Right cardiac atrium (tissue), 5 donors: ENCODE measurements at regions not wholly inside any gene's neighbourhood (a gene's known extent, or its start where the extent isn't known, plus 50 kb on each side); places are given as distances from the start of the nearest gene placed in this dataset.
A peak's percentile ranks its signal among the peaks of the same experiment; 100 is the strongest.

ENCODE experiments used
- ATAC-seq, 2 donors: fragments of 200-7000 bp; cut with Tn5 transposase; one replicate each; pipeline versions ENCODE4 v1.8.0 to v1.9.1; 2020; ENCODE audit warnings: moderate library complexity in 2 of 2, mild to moderate bottlenecking in 1 of 2
- DNase-seq, 3 donors: peaks; one replicate each; pipeline ENCODE4 v3.0.0-alpha.2; 2020
- H3K27ac ChIP-seq: one replicate; pipeline ENCODE4 v1.5.1; 2013; ENCODE audit warnings: mild to moderate bottlenecking, low read length, control low read depth, moderate library complexity
- H3K27me3 ChIP-seq: one replicate; pipeline ENCODE4 v1.6.1; 2013; ENCODE audit not compliant: control insufficient read depth, insufficient read depth
- H3K4me1 ChIP-seq: one replicate; pipeline ENCODE4 v1.6.1; 2013; ENCODE audit warnings: low read length; ENCODE audit not compliant: control insufficient read depth, insufficient read depth
- H3K4me3 ChIP-seq: one replicate; pipeline ENCODE4 v1.5.1; 2013; ENCODE audit warnings: low read length, control low read depth
- H3K9me3 ChIP-seq: one replicate; pipeline ENCODE4 v1.6.1; 2013; ENCODE audit warnings: low read length; ENCODE audit not compliant: control insufficient read depth
- WGBS: extraction: QIAGEN DNeasy Blood & Tissue Kit; methylation state at CpG from one replicate; pipeline ENCODE4 v1.1.7; 2013; 5-methylcytosine and 5-hydroxymethylcytosine counted together
- intact Hi-C, 4 donors: fragments of 100-400 bp; cut with DNase I; formaldehyde crosslinking; loops; one replicate each; pipeline versions ENCODE4 v1.11.0 to v1.14.0; 2022 to 2023
- donor health status: healthy with polysubstance abuse.
- donor health status: DM: no; HTN: yes; CAD: no.
- donor health status: DM: no; HTN: no; CAD: no.
- donor health status: DM: no; HTN: yes; CAD: no; lungs with severe emphysema.
- donor health status: DM: yes; HTN: yes; CAD: no.

- Histone ChIP-seq H3K4me3 (no peak overlapping the region), H3K27ac (no peak overlapping the region), H3K9me3 (no peaks in the 10 kb centered on the region), H3K27me3 (no peaks in the 10 kb centered on the region), H3K4me1 (no peaks in the 10 kb centered on the region)
- DNase-seq, result no peak
- 88% methylated on average over 4 of the region's 4 CpGs for WGBS
- ATAC-seq, result no peak
- intact Hi-C loops, result no loop called here
Measured at GRCh38 chr17:72302735-72303134, 181.9 kb downstream of the SOX9 start.

GRCh38 chr17:72303787-72304733 is 183.2 kb downstream of the SOX9 start:
- intact Hi-C loops, result no loop called here
- 91% methylated on average over 8 of the region's 8 CpGs for WGBS

GRCh38 chr17:72304859-72305258 is 184.0 kb downstream of the SOX9 start:
- WGBS, result 91% methylated on average over 10 of the region's 10 CpGs
- peak in 1 of 3 donors; percentile 32 for DNase-seq

More at GRCh38 chr17:72303787-72304733, 183.2 kb downstream of the SOX9 start:
- Histone ChIP-seq H3K4me1 (no peaks in the 10 kb centered on the region), H3K4me3 (no peak overlapping the region), H3K9me3 (no peaks in the 10 kb centered on the region), H3K27me3 (no peaks in the 10 kb centered on the region), H3K27ac (no peak overlapping the region)
- DNase-seq (no peak), ATAC-seq (no peak)

GRCh38 chr17:72305472-72305871 is 184.7 kb downstream of the SOX9 start:
- WGBS, result 43% methylated on average over 6 of the region's 6 CpGs

More at GRCh38 chr17:72304859-72305258, 184.0 kb downstream of the SOX9 start:
- no peak for ATAC-seq
- Histone ChIP-seq H3K9me3 (no peaks in the 10 kb centered on the region), H3K27me3 (no peaks in the 10 kb centered on the region), H3K4me1 (no peaks in the 10 kb centered on the region), H3K4me3 (no peak overlapping the region), H3K27ac (peak overlapping the region; percentile 20)
- intact Hi-C loops, result no loop called here

GRCh38 chr17:72306037-72306436 is 185.2 kb downstream of the SOX9 start:
- peak; percentile 55 to 78 (median 58) for DNase-seq
- intact Hi-C loops, result no loop called here
- H3K27me3 ChIP-seq, result no peaks in the 10 kb centered on the region
- no peak overlapping the region for H3K4me3 ChIP-seq
- H3K9me3 ChIP-seq, result no peaks in the 10 kb centered on the region
- 45% methylated on average over 6 of the region's 6 CpGs for WGBS
- H3K4me1 ChIP-seq, result no peaks in the 10 kb centered on the region
- ATAC-seq, result peak; percentile 44 to 60
- H3K27ac ChIP-seq, result peak overlapping the region; percentile 78

More at GRCh38 chr17:72305472-72305871, 184.7 kb downstream of the SOX9 start:
- Histone ChIP-seq H3K27ac (peak overlapping the region; percentile 8), H3K4me1 (no peaks in the 10 kb centered on the region), H3K4me3 (no peak overlapping the region), H3K9me3 (no peaks in the 10 kb centered on the region), H3K27me3 (no peaks in the 10 kb centered on the region)
- ATAC-seq (peak in 1 of 2 donors; percentile 66), DNase-seq (peak in 1 of 3 donors; percentile 52)
- intact Hi-C loops, result no loop called here

- 74% methylated on average over 3 of the region's 3 CpGs for WGBS
- no peaks in the 10 kb centered on the region for H3K4me1 ChIP-seq
- ATAC-seq (no peak), DNase-seq (no peak)
- intact Hi-C loops, result no loop called here
- no peak overlapping the region for H3K4me3 ChIP-seq
- H3K27ac ChIP-seq, result no peak overlapping the region
- no peaks in the 10 kb centered on the region for H3K9me3 ChIP-seq
- H3K27me3 ChIP-seq, result no peaks in the 10 kb centered on the region
Measured at GRCh38 chr17:72307836-72308235, 187.0 kb downstream of the SOX9 start.

- WGBS, result 75% methylated on average over 5 of the region's 5 CpGs
Measured at GRCh38 chr17:72308744-72309385, 188.0 kb downstream of the SOX9 start.

GRCh38 chr17:72311004-72311403 is 190.2 kb downstream of the SOX9 start:
- no peak overlapping the region for H3K27ac ChIP-seq
- no peak overlapping the region for H3K4me3 ChIP-seq
- intact Hi-C loops, result no loop called here
- no peaks in the 10 kb centered on the region for H3K4me1 ChIP-seq
- 88% methylated on average over 1 of the region's 1 CpG for WGBS
- ATAC-seq (no peak), DNase-seq (no peak)
- H3K27me3 ChIP-seq, result peaks cover 4% of the 10 kb centered on the region
- no peaks in the 10 kb centered on the region for H3K9me3 ChIP-seq

More at GRCh38 chr17:72308744-72309385, 188.0 kb downstream of the SOX9 start:
- no peak overlapping the region for H3K27ac ChIP-seq
- H3K4me1 ChIP-seq, result no peaks in the 10 kb centered on the region
- H3K4me3 ChIP-seq, result no peak overlapping the region
- intact Hi-C loops, result no loop called here
- H3K27me3 ChIP-seq, result peaks cover 3% of the 10 kb centered on the region
- ATAC-seq (no peak), DNase-seq (no peak)
- no peaks in the 10 kb centered on the region for H3K9me3 ChIP-seq

- Histone ChIP-seq H3K27ac (no peak overlapping the region), H3K4me1 (no peaks in the 10 kb centered on the region), H3K4me3 (no peak overlapping the region), H3K9me3 (no peaks in the 10 kb centered on the region), H3K27me3 (peaks cover 4% of the 10 kb centered on the region)
- DNase-seq, result no peak
- no peak for ATAC-seq
- WGBS, result 88% methylated on average over 4 of the region's 4 CpGs
- intact Hi-C loops, result no loop called here
Measured at GRCh38 chr17:72315122-72315913, 194.5 kb downstream of the SOX9 start.

GRCh38 chr17:72318131-72318530 is 197.3 kb downstream of the SOX9 start:
- peaks cover 4% of the 10 kb centered on the region for H3K27me3 ChIP-seq
- no peaks in the 10 kb centered on the region for H3K4me1 ChIP-seq
- H3K4me3 ChIP-seq, result no peak overlapping the region
- intact Hi-C loops, result no loop called here
- no peaks in the 10 kb centered on the region for H3K9me3 ChIP-seq
- H3K27ac ChIP-seq, result no peak overlapping the region
- 68% methylated on average over 5 of the region's 5 CpGs for WGBS
- ATAC-seq, result no peak
- no peak for DNase-seq
